ENCODE measurements at regions not wholly inside any gene's neighbourhood (a gene's known extent, or its start where the extent isn't known, plus 50 kb on each side); places are given as distances from the start of the nearest gene placed in this dataset.
A peak's percentile ranks its signal among the peaks of the same experiment; 100 is the strongest.

- TF ChIP-seq ZNF407 (CRISPR knock-in tag; IDR thresholded peaks at IDR 0.05; ENCODE audit: not compliant biosample characterization) (no peak), ZIK1 (CRISPR knock-in tag; IDR thresholded peaks at IDR 0.05; ENCODE audit: borderline replicate concordance, low read depth) (no peak), TCF7 (IDR thresholded peaks at IDR 0.05; ENCODE audit: low read depth) (no peak), SAP130 (CRISPR knock-in tag; IDR thresholded peaks at IDR 0.05; ENCODE audit: low read depth) (peak; percentile 34; the same call in 1 of the 2 replicates), ZNF160 (CRISPR knock-in tag; IDR thresholded peaks at IDR 0.05) (no peak), PAXIP1 (CRISPR knock-in tag; conservative IDR thresholded peaks at IDR 0.05) (peak; percentile 65), SRSF9 (IDR thresholded peaks at IDR 0.05; ENCODE audit: borderline replicate concordance, insufficient read depth, low read depth, low read length, poor library complexity, severe bottlenecking) (no peak), HDAC2 (CRISPR knock-in tag; IDR thresholded peaks at IDR 0.05) (no peak), CENPT (CRISPR knock-in tag; IDR thresholded peaks at IDR 0.05; ENCODE audit: low read depth) (no peak), MBNL3 (CRISPR knock-in tag; conservative IDR thresholded peaks at IDR 0.05) (no peak), ETS1 (CRISPR knock-in tag; IDR thresholded peaks at IDR 0.05) (no peak), SUZ12 (IDR thresholded peaks at IDR 0.05; ENCODE audit: low read depth, low read length) (no peak), ZSCAN25 (CRISPR knock-in tag; IDR thresholded peaks at IDR 0.05) (no peak), ZBTB1 (CRISPR knock-in tag; IDR thresholded peaks at IDR 0.05; ENCODE audit: borderline replicate concordance) (no peak), ZNF564 (CRISPR knock-in tag; IDR thresholded peaks at IDR 0.05) (no peak), EP300 (IDR thresholded peaks at IDR 0.05; ENCODE audit: low read depth in 2 of 2, low read length in 2 of 2) (0 out of 4 replicates have a peak, but pooled peaks of 1 of the 2 experiments have one; percentile 22), EP300 (CRISPR knock-in tag; IDR thresholded peaks at IDR 0.05; ENCODE audit: borderline replicate concordance) (no peak), ZNF83 (CRISPR knock-in tag; IDR thresholded peaks at IDR 0.05; ENCODE audit: borderline replicate concordance) (no peak)
These were observed 152.6 kb upstream of the SLC1A4 start (continued) for GRCh38 chr2:64836566-64836965.

Data from HepG2 (cell line).